CD14-positive monocyte (primary cell): ENCODE measurements at regions not wholly inside any gene's neighbourhood (a gene's known extent, or its start where the extent isn't known, plus 50 kb on each side); places are given as distances from the start of the nearest gene placed in this dataset.

ENCODE experiments used
- DNase-seq, 3 donors: peaks; one replicate each; pipeline ENCODE4 v3.0.0-alpha.2; 2011 to 2022
- H2AFZ ChIP-seq: 2 replicates; pipeline ENCODE4 v1.6.0; 2012; ENCODE audit warnings: mild to moderate bottlenecking, low read depth, low read length, inconsistent platforms; ENCODE audit not compliant: insufficient read depth, poor library complexity, severe bottlenecking
- H3K27ac ChIP-seq, 2 donors: 1 replicate in 1 of 2; 2 replicates in 1 of 2; pipeline ENCODE4 v1.5.1; 2012 to 2013; ENCODE audit warnings: low read length in 2 of 2, control low read depth in 1 of 2, inconsistent platforms in 1 of 2, low read depth in 1 of 2, mild to moderate bottlenecking in 1 of 2
- H3K27me3 ChIP-seq, 2 donors: one replicate each; pipeline versions ENCODE4 v1.6.0 to v1.6.1; 2011 to 2013; ENCODE audit warnings: low read length in 2 of 2; ENCODE audit not compliant: control insufficient read depth in 2 of 2, insufficient read depth in 2 of 2
- H3K36me3 ChIP-seq, 2 donors: replicated peaks in 1 of 2; 1 replicate in 1 of 2; 2 replicates in 1 of 2; pipeline versions ENCODE4 v1.5.1 to v1.6.1; 2012 to 2013; ENCODE audit warnings: low read length in 2 of 2, control low read depth in 1 of 2, inconsistent platforms in 1 of 2, mild to moderate bottlenecking in 1 of 2; ENCODE audit not compliant: insufficient read depth in 2 of 2, control insufficient read depth in 1 of 2
- H3K4me1 ChIP-seq, 2 donors: 1 replicate in 1 of 2; 2 replicates in 1 of 2; pipeline versions ENCODE4 v1.5.1 to v1.6.1; 2012 to 2013; ENCODE audit warnings: low read length in 2 of 2, control low read depth in 1 of 2, inconsistent platforms in 1 of 2, mild to moderate bottlenecking in 1 of 2, moderate library complexity in 1 of 2; ENCODE audit not compliant: insufficient read depth in 2 of 2, control insufficient read depth in 1 of 2
- H3K4me2 ChIP-seq: replicated peaks from 2 replicates; pipeline ENCODE3; 2012; ENCODE audit warnings: low read length, moderate library complexity, mild to moderate bottlenecking; ENCODE audit not compliant: poor library complexity, severe bottlenecking; ENCODE audit errors: extremely low read depth
- H3K4me3 ChIP-seq, 3 experiments: fragments of 200-600 bp in 1 of 3; sonication (generic) in 1 of 3; replicated peaks in 1 of 3; 1 replicate in 2 of 3; 2 replicates in 1 of 3; pipeline ENCODE4 v1.5.1; 2011 to 2013; ENCODE audit warnings: low read length in 3 of 3, mild to moderate bottlenecking in 3 of 3, control low read depth in 2 of 3, low read depth in 2 of 3, inconsistent platforms in 1 of 3, moderate library complexity in 1 of 3
- H3K79me2 ChIP-seq: 2 replicates; pipeline ENCODE4 v1.6.0; 2012; ENCODE audit warnings: mild to moderate bottlenecking, control low read depth, inconsistent platforms, low read length, moderate library complexity; ENCODE audit not compliant: insufficient read depth
- H3K9ac ChIP-seq: 2 replicates; pipeline ENCODE4 v1.6.0; 2017; ENCODE audit warnings: low read length, mild to moderate bottlenecking; ENCODE audit not compliant: insufficient read depth, poor library complexity, severe bottlenecking
- H3K9me3 ChIP-seq, 2 donors: replicated peaks in 1 of 2; 1 replicate in 1 of 2; 2 replicates in 1 of 2; pipeline versions ENCODE4 v1.5.1 to v1.6.1; 2012 to 2013; ENCODE audit warnings: low read length in 2 of 2, control low read depth in 1 of 2; ENCODE audit not compliant: control insufficient read depth in 1 of 2, insufficient read depth in 1 of 2
- H4K20me1 ChIP-seq: 2 replicates; pipeline ENCODE4 v1.6.0; 2012; ENCODE audit warnings: mild to moderate bottlenecking, low read length, control low read depth, moderate library complexity; ENCODE audit not compliant: insufficient read depth
- H3K27ac Mint-ChIP-seq, 7 donors: one replicate each; pipeline ENCODE4 v1.8.0; 2020; ENCODE audit warnings: mild to moderate bottlenecking in 7 of 7, mixed read lengths in 7 of 7, moderate library complexity in 6 of 7, inconsistent platforms in 2 of 7
- H3K27me3 Mint-ChIP-seq, 3 donors: one replicate each; pipeline ENCODE4 v1.8.0; 2021 to 2022; ENCODE audit warnings: low read depth in 3 of 3, mild to moderate bottlenecking in 3 of 3, mixed read lengths in 3 of 3, moderate library complexity in 3 of 3, inconsistent platforms in 1 of 3
- H3K36me3 Mint-ChIP-seq, 2 donors: one replicate each; pipeline ENCODE4 v1.8.0; 2020; ENCODE audit warnings: mixed read lengths in 2 of 2, inconsistent platforms in 1 of 2, mild to moderate bottlenecking in 1 of 2
- H3K4me1 Mint-ChIP-seq: one replicate; pipeline ENCODE4 v1.8.0; 2020; ENCODE audit warnings: mild to moderate bottlenecking, mixed read lengths
- H3K4me3 Mint-ChIP-seq, 2 donors: one replicate each; pipeline ENCODE4 v1.8.0; 2020; ENCODE audit warnings: mild to moderate bottlenecking in 2 of 2, mixed read lengths in 2 of 2, moderate library complexity in 1 of 2
- H3K9me3 Mint-ChIP-seq, 7 donors: one replicate each; pipeline ENCODE4 v1.8.0; 2020 to 2022; ENCODE audit warnings: mixed read lengths in 7 of 7, mild to moderate bottlenecking in 6 of 7, moderate library complexity in 6 of 7, inconsistent platforms in 2 of 7
- CTCF ChIP-seq: fragments of 200-600 bp; IDR thresholded peaks from one replicate; pipeline ENCODE4 v1.8.0; 2022; ENCODE audit warnings: antibody characterized with exemption, mild to moderate bottlenecking
- WGBS: methylation state at CpG from one replicate; pipeline ENCODE4 v1.1.5; 2013; ENCODE audit warnings: missing lambda C conversion rate; ENCODE audit not compliant: insufficient coverage; 5-methylcytosine and 5-hydroxymethylcytosine counted together
- intact Hi-C, 2 donors: fragments of 100-400 bp; cut with micrococcal nuclease; formaldehyde crosslinking; loops; one replicate each; pipeline versions ENCODE4 v1.15.0 to v1.15.1; 2023

- H3K4me2 ChIP-seq, result no peak overlapping the region
- H4K20me1 ChIP-seq, result no peaks in the 10 kb centered on the region
- H3K27ac ChIP-seq, result no peak overlapping the region
- Mint-ChIP-seq H3K27me3 (no peaks in the 10 kb centered on the region), H3K4me1 (no peaks in the 10 kb centered on the region), H3K27ac (no peak overlapping the region), H3K9me3 (peaks cover 3 to 13% (median 4%) of the 10 kb centered on the region in 7 donors), H3K36me3 (no peaks in the 10 kb centered on the region), H3K4me3 (no peak overlapping the region)
- 92% methylated on average over 3 of the region's 3 CpGs for WGBS
- no peak for DNase-seq
- intact Hi-C loops, result no loop called here
- H3K36me3 ChIP-seq, result no peaks in the 10 kb centered on the region
- no peak overlapping the region for H3K4me3 ChIP-seq
- H2AFZ ChIP-seq, result no peak overlapping the region
- H3K79me2 ChIP-seq, result no peaks in the 10 kb centered on the region
- no peaks in the 10 kb centered on the region for H3K9me3 ChIP-seq
- H3K4me1 ChIP-seq, result no peaks in the 10 kb centered on the region
- H3K9ac ChIP-seq, result no peak overlapping the region
- TF ChIP-seq CTCF, result no peak
- H3K27me3 ChIP-seq, result no peaks in the 10 kb centered on the region
Measured at GRCh38 chr18:29523371-29523770, 1346.4 kb upstream of the CDH2 start.

- no peaks in the 10 kb centered on the region for H4K20me1 ChIP-seq
- Mint-ChIP-seq H3K4me3 (no peak overlapping the region), H3K36me3 (no peaks in the 10 kb centered on the region), H3K4me1 (no peaks in the 10 kb centered on the region), H3K27me3 (no peaks in the 10 kb centered on the region), H3K27ac (peak overlapping the region in 1 of 7 donors; percentile 20), H3K9me3 (peaks cover 0 to 5% (median 0%) of the 10 kb centered on the region in 7 donors)
- H3K4me2 ChIP-seq, result no peak overlapping the region
- H2AFZ ChIP-seq, result no peak overlapping the region
- H3K27ac ChIP-seq, result no peak overlapping the region
- peaks cover 0 to 3% of the 10 kb centered on the region in 2 donors for H3K9me3 ChIP-seq
- H3K36me3 ChIP-seq, result no peaks in the 10 kb centered on the region
- no peak overlapping the region for H3K9ac ChIP-seq
- intact Hi-C loops, result no loop called here
- H3K27me3 ChIP-seq, result no peaks in the 10 kb centered on the region
- no peak for TF ChIP-seq CTCF
- H3K4me1 ChIP-seq, result no peaks in the 10 kb centered on the region
- WGBS, result 75% methylated on average over 3 of the region's 3 CpGs
- H3K4me3 ChIP-seq, result no peak overlapping the region
- no peak for DNase-seq
- H3K79me2 ChIP-seq, result no peaks in the 10 kb centered on the region
Measured at GRCh38 chr18:29512761-29513160, 1335.8 kb upstream of the CDH2 start.
